ENCODE measurements at regions not wholly inside any gene's neighbourhood (a gene's known extent, or its start where the extent isn't known, plus 50 kb on each side); places are given as distances from the start of the nearest gene placed in this dataset.

- H3K4me2 ChIP-seq (ENCODE audit: insufficient read depth, low read length): no peak overlapping the region
- H3K4me1 ChIP-seq (ENCODE audit: insufficient read depth, low read length): no peaks in the 10 kb centered on the region
- H3K4me3 ChIP-seq (ENCODE audit: insufficient read depth, low read length): no peak overlapping the region
- no peak for TF ChIP-seq CTCF (IDR thresholded peaks at IDR 0.05; ENCODE audit: extremely low read depth, low read depth, low read length)
- H3K36me3 ChIP-seq (ENCODE audit: insufficient read depth, low read length): no peaks in the 10 kb centered on the region
- DNase-seq (ENCODE audit: insufficient read length, low spot score, missing footprints): no peak
- no peaks in the 10 kb centered on the region for H3K27me3 ChIP-seq (ENCODE audit: insufficient read depth, low read length)
- H2AFZ ChIP-seq (ENCODE audit: low read length): no peak overlapping the region
- H4K20me1 ChIP-seq (ENCODE audit: insufficient read depth, low read length): no peaks in the 10 kb centered on the region
- H3K79me2 ChIP-seq (ENCODE audit: insufficient read depth, low read length): no peaks in the 10 kb centered on the region
- H3K9me3 ChIP-seq (ENCODE audit: low read depth, low read length): no peaks in the 10 kb centered on the region
- no peak overlapping the region for H3K27ac ChIP-seq (ENCODE audit: low read depth, low read length)
Observed at GRCh38 chr12:131457331-131458047, 253.4 kb upstream of the SFSWAP start.

- TF ChIP-seq CTCF (IDR thresholded peaks at IDR 0.05; ENCODE audit: extremely low read depth, low read depth, low read length): no peak
- Histone ChIP-seq H4K20me1 (ENCODE audit: insufficient read depth, low read length) (no peaks in the 10 kb centered on the region), H3K79me2 (ENCODE audit: insufficient read depth, low read length) (no peaks in the 10 kb centered on the region), H3K9me3 (ENCODE audit: low read depth, low read length) (no peaks in the 10 kb centered on the region), H3K4me3 (ENCODE audit: insufficient read depth, low read length) (no peak overlapping the region), H2AFZ (ENCODE audit: low read length) (no peak overlapping the region), H3K4me1 (ENCODE audit: insufficient read depth, low read length) (no peaks in the 10 kb centered on the region), H3K27ac (ENCODE audit: low read depth, low read length) (no peak overlapping the region), H3K4me2 (ENCODE audit: insufficient read depth, low read length) (no peak overlapping the region), H3K36me3 (ENCODE audit: insufficient read depth, low read length) (no peaks in the 10 kb centered on the region), H3K27me3 (ENCODE audit: insufficient read depth, low read length) (no peaks in the 10 kb centered on the region)
- no peak for DNase-seq (ENCODE audit: insufficient read length, low spot score, missing footprints)
Observed at GRCh38 chr12:131458048-131458374, 252.9 kb upstream of the SFSWAP start.

- Histone ChIP-seq H3K4me3 (ENCODE audit: insufficient read depth, low read length) (no peak overlapping the region), H3K4me1 (ENCODE audit: insufficient read depth, low read length) (no peaks in the 10 kb centered on the region), H3K27ac (ENCODE audit: low read depth, low read length) (no peak overlapping the region), H4K20me1 (ENCODE audit: insufficient read depth, low read length) (no peaks in the 10 kb centered on the region), H2AFZ (ENCODE audit: low read length) (no peak overlapping the region), H3K36me3 (ENCODE audit: insufficient read depth, low read length) (no peaks in the 10 kb centered on the region), H3K4me2 (ENCODE audit: insufficient read depth, low read length) (no peak overlapping the region), H3K79me2 (ENCODE audit: insufficient read depth, low read length) (no peaks in the 10 kb centered on the region), H3K27me3 (ENCODE audit: insufficient read depth, low read length) (no peaks in the 10 kb centered on the region), H3K9me3 (ENCODE audit: low read depth, low read length) (no peaks in the 10 kb centered on the region)
- TF ChIP-seq CTCF (IDR thresholded peaks at IDR 0.05; ENCODE audit: extremely low read depth, low read depth, low read length): no peak
- DNase-seq (ENCODE audit: insufficient read length, low spot score, missing footprints): no peak
Observed at GRCh38 chr12:131458931-131459772, 251.7 kb upstream of the SFSWAP start.

GRCh38 chr12:131459773-131460365 lies 251.0 kb upstream of the SFSWAP start:
- TF ChIP-seq CTCF (IDR thresholded peaks at IDR 0.05; ENCODE audit: extremely low read depth, low read depth, low read length): no peak
- Histone ChIP-seq H3K9me3 (ENCODE audit: low read depth, low read length) (no peaks in the 10 kb centered on the region), H3K36me3 (ENCODE audit: insufficient read depth, low read length) (no peaks in the 10 kb centered on the region), H3K4me1 (ENCODE audit: insufficient read depth, low read length) (no peaks in the 10 kb centered on the region), H3K27me3 (ENCODE audit: insufficient read depth, low read length) (no peaks in the 10 kb centered on the region), H3K4me3 (ENCODE audit: insufficient read depth, low read length) (no peak overlapping the region), H2AFZ (ENCODE audit: low read length) (no peak overlapping the region), H3K79me2 (ENCODE audit: insufficient read depth, low read length) (no peaks in the 10 kb centered on the region), H3K4me2 (ENCODE audit: insufficient read depth, low read length) (no peak overlapping the region), H3K27ac (ENCODE audit: low read depth, low read length) (no peak overlapping the region), H4K20me1 (ENCODE audit: insufficient read depth, low read length) (no peaks in the 10 kb centered on the region)
- DNase-seq (ENCODE audit: insufficient read length, low spot score, missing footprints): no peak

All from osteoblast (primary cell).